Psoas muscle (tissue), 7 donors: ENCODE measurements at regions not wholly inside any gene's neighbourhood (a gene's known extent, or its start where the extent isn't known, plus 50 kb on each side); places are given as distances from the start of the nearest gene placed in this dataset.

Experiments
- ATAC-seq, 4 donors: fragments of 200-7000 bp; cut with Tn5 transposase; one replicate each; pipeline ENCODE4 v1.9.1; 2020; ENCODE audit warnings: moderate library complexity in 3 of 4, mild to moderate bottlenecking in 2 of 4
- DNase-seq, 2 donors: peaks; one replicate each; pipeline ENCODE4 v3.0.0-alpha.2; 2020
- H3K27ac ChIP-seq: fragments of 200-600 bp; one replicate; pipeline ENCODE4 v1.8.0; 2022
- H3K27me3 ChIP-seq, 3 donors: fragments of 200-600 bp in 1 of 3; one replicate each; pipeline versions ENCODE4 v1.6.1 to v1.8.0; 2013 to 2022; ENCODE audit warnings: low read length in 2 of 3, mild to moderate bottlenecking in 2 of 3, moderate library complexity in 1 of 3; ENCODE audit not compliant: insufficient read depth in 3 of 3
- H3K36me3 ChIP-seq, 2 donors: fragments of 200-600 bp in 1 of 2; one replicate each; pipeline versions ENCODE4 v1.6.1 to v1.8.0; 2013 to 2022; ENCODE audit warnings: low read depth in 1 of 2, mild to moderate bottlenecking in 1 of 2, moderate library complexity in 1 of 2; ENCODE audit not compliant: insufficient read depth in 1 of 2
- H3K4me1 ChIP-seq: fragments of 200-600 bp; one replicate; pipeline ENCODE4 v1.8.0; 2022
- H3K4me3 ChIP-seq: fragments of 200-600 bp; one replicate; pipeline ENCODE4 v1.8.0; 2022; ENCODE audit warnings: mild to moderate bottlenecking
- H3K9me3 ChIP-seq: fragments of 200-600 bp; one replicate; pipeline ENCODE4 v1.8.0; 2022
- WGBS, 3 donors: extraction: QIAGEN DNeasy Blood & Tissue Kit; methylation state at CpG; one replicate each; pipeline versions ENCODE4 v1.1.6 to v1.1.7; 2013; 5-methylcytosine and 5-hydroxymethylcytosine counted together
- intact Hi-C, 2 donors: fragments of 100-400 bp; cut with DNase I; formaldehyde crosslinking; loops; one replicate each; pipeline versions ENCODE4 v1.11.0 to v1.14.2; 2022
- TF ChIP-seq, protein P1 (sequence below): fragments of 200-600 bp; IDR thresholded peaks from one replicate; pipeline ENCODE4 v1.8.0; 2022; ENCODE audit warnings: antibody characterized with exemption
- donor health status: healthy with polysubstance abuse.
- donor health status: DM: no; HTN: no; CAD: no; lungs with moderate emphysema.
- donor health status: Bipolar disorder and iron deficiency.
- donor health status: healthy.
- donor health status: DM: yes; HTN: yes; CAD: no.
- donor health status: DM: no; HTN: no; CAD: no.
- donor health status: DM: yes; HTN: yes; CAD: no.

DNA sequence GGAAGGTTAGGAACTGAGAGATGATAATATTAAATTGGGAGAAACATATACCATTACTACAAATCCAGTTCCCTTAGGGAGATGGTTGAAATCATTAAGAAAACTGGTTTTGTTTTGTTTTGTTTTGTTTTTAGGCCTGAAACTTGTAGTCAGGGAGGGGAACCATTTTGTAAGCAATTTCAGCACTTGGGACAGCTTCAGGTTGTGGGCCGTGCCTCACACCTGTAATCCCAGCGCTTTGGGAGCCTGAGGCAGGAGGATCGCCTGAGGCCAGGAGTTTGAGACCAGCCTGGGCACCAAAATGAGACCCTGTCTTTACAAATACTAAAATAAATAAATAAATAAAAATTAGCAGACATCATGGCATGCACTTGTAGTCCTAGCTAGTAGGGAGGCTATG is 694.3 kb upstream of the NR5A2 start:
- Histone ChIP-seq H3K27me3 (no peaks in the 10 kb centered on the region), H3K4me3 (no peak overlapping the region), H3K4me1 (no peaks in the 10 kb centered on the region), H3K9me3 (no peaks in the 10 kb centered on the region), H3K36me3 (no peaks in the 10 kb centered on the region), H3K27ac (no peak overlapping the region)
- intact Hi-C loops = no loop called here
- ATAC-seq (no peak), DNase-seq (no peak)
- TF ChIP-seq, protein P1, sequence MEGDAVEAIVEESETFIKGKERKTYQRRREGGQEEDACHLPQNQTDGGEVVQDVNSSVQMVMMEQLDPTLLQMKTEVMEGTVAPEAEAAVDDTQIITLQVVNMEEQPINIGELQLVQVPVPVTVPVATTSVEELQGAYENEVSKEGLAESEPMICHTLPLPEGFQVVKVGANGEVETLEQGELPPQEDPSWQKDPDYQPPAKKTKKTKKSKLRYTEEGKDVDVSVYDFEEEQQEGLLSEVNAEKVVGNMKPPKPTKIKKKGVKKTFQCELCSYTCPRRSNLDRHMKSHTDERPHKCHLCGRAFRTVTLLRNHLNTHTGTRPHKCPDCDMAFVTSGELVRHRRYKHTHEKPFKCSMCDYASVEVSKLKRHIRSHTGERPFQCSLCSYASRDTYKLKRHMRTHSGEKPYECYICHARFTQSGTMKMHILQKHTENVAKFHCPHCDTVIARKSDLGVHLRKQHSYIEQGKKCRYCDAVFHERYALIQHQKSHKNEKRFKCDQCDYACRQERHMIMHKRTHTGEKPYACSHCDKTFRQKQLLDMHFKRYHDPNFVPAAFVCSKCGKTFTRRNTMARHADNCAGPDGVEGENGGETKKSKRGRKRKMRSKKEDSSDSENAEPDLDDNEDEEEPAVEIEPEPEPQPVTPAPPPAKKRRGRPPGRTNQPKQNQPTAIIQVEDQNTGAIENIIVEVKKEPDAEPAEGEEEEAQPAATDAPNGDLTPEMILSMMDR = no peak
- 92 to 97% (median 93%) methylated on average over 3 of the region's 3 CpGs for WGBS, 3 donors

DNA sequence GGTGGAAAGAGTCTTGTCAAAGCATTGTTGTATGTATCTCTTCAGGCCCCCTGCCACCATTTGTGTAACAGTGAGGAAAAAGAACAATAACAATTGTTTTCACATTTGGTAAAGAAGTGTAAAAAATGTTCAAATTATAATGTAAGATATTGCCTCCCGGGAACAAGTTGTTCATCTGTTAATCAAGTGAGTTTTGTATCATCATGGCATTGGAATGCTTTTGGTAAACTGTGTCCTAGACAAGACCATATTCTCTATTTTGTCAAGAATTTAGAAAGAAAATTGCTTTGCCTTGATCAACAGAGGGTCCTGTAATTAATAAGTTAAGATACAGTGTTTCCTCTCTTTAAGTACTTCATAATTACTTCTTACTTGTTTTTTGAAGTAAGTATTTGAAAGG is 692.0 kb upstream of the NR5A2 start:
- H3K4me3 ChIP-seq = no peak overlapping the region
- ATAC-seq = no peak
- H3K36me3 ChIP-seq = no peaks in the 10 kb centered on the region
- no peaks in the 10 kb centered on the region for H3K27me3 ChIP-seq
- H3K9me3 ChIP-seq = no peaks in the 10 kb centered on the region
- 32 to 41% (median 36%) methylated on average over 1 of the region's 1 CpG for whole genome bisulfite sequencing, 3 donors
- TF ChIP-seq, protein P1 = no peak
- intact Hi-C loops = no loop called here
- no peaks in the 10 kb centered on the region for H3K4me1 ChIP-seq
- no peak for DNase-seq
- H3K27ac ChIP-seq = no peak overlapping the region

DNA sequence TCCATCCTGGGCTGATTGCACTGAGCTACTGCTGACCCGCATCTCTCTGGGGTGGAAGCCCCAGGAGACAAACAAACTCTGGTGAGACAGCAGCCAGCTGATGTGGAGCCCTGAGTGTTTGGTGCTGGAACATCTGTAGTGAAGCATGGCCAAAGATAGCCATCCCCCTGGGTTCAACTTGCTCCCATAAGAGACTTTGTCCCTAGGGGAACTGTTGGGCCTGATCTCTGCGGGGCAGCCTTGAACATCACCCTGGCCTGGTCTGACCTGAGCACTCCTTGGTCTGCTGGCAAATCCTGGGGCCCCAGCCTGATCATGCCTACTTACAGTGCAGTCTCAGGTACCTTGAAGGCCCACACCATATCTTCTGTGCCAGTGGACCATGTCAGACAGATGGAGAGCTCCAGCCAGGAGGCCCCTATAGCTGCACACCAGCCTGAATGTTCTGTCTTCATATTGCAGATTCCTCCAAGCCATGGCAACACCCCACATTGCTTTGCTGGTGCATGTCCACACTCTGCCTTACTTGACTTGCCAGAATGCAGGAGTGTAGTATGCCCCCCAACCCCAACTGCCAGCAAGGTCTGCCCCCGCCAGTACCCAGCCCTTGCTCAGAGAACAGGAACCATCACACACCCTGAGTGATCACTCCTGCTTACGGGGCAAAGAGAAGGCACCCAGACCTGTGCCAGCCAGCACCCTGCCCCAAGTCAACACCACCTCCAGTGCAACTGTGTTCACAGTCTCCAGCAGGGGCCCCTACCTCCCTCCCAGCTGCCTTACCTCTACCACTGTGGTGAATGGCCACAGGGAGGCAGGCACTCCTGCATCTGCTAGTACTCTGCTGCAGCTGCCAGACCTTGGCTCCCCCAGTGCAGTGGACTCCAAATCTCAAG is 690.5 kb upstream of the NR5A2 start:
- peak in 1 of 2 donors; percentile 35 for DNase-seq
- TF ChIP-seq, protein P1 = no peak
- H3K4me1 ChIP-seq = no peaks in the 10 kb centered on the region
- H3K27me3 ChIP-seq = no peaks in the 10 kb centered on the region
- no peaks in the 10 kb centered on the region for H3K36me3 ChIP-seq
- H3K4me3 ChIP-seq = no peak overlapping the region
- no peak for ATAC-seq
- H3K9me3 ChIP-seq = no peaks in the 10 kb centered on the region
- intact Hi-C loops = no loop called here
- 90 to 100% (median 94%) methylated on average over 4 of the region's 4 CpGs for WGBS, 3 donors
- H3K27ac ChIP-seq = no peak overlapping the region

- ATAC-seq = no peak
- no peaks in the 10 kb centered on the region for H3K36me3 ChIP-seq
- no peaks in the 10 kb centered on the region for H3K4me1 ChIP-seq
- no peak overlapping the region for H3K27ac ChIP-seq
- WGBS, 3 donors = 74 to 91% (median 91%) methylated on average over 1 of the region's 1 CpG
- intact Hi-C loops = no loop called here
- H3K4me3 ChIP-seq = no peak overlapping the region
- DNase-seq = no peak
- H3K27me3 ChIP-seq = no peaks in the 10 kb centered on the region
- H3K9me3 ChIP-seq = no peaks in the 10 kb centered on the region
- TF ChIP-seq, protein P1 = no peak
Observed at GRCh38 chr1:199338760-199339159, 688.8 kb upstream of the NR5A2 start.
